Skeletal muscle tissue (tissue), 3 donors: ENCODE measurements at regions not wholly inside any gene's neighbourhood (a gene's known extent, or its start where the extent isn't known, plus 50 kb on each side); places are given as distances from the start of the nearest gene placed in this dataset.

Experiments
- H3K27ac ChIP-seq: one replicate; pipeline ENCODE4 v1.7.0; 2013; ENCODE audit warnings: mild to moderate bottlenecking, low read depth, low read length, inconsistent platforms
- H3K27me3 ChIP-seq, 3 donors: one replicate each; pipeline ENCODE4 v1.7.0; 2013; ENCODE audit warnings: low read length in 3 of 3; ENCODE audit not compliant: control insufficient read depth in 3 of 3, insufficient read depth in 3 of 3
- H3K36me3 ChIP-seq, 3 donors: one replicate each; pipeline ENCODE4 v1.7.0; 2013; ENCODE audit warnings: low read length in 3 of 3; ENCODE audit not compliant: control insufficient read depth in 3 of 3, insufficient read depth in 3 of 3
- H3K4me1 ChIP-seq, 3 donors: one replicate each; pipeline ENCODE4 v1.7.0; 2013; ENCODE audit warnings: low read length in 3 of 3, mild to moderate bottlenecking in 3 of 3; ENCODE audit not compliant: control insufficient read depth in 3 of 3, insufficient read depth in 3 of 3
- H3K4me3 ChIP-seq, 3 donors: one replicate each; pipeline ENCODE4 v1.7.0; 2013; ENCODE audit warnings: low read length in 3 of 3
- H3K9ac ChIP-seq, 3 donors: one replicate each; pipeline ENCODE4 v1.7.0; 2013; ENCODE audit warnings: low read length in 3 of 3, mild to moderate bottlenecking in 3 of 3, moderate library complexity in 2 of 3, low read depth in 1 of 3
- H3K9me3 ChIP-seq, 3 donors: one replicate each; pipeline ENCODE4 v1.7.0; 2013; ENCODE audit warnings: low read length in 3 of 3; ENCODE audit not compliant: control insufficient read depth in 3 of 3
- donor health status: Osteomylitis.

GRCh38 chr2:48856144-48856543 lies 100.6 kb upstream of the LHCGR start:
- Histone ChIP-seq H3K9me3 (no peaks in the 10 kb centered on the region), H3K4me1 (no peaks in the 10 kb centered on the region), H3K36me3 (no peaks in the 10 kb centered on the region), H3K27ac (no peak overlapping the region), H3K9ac (no peak overlapping the region), H3K4me3 (no peak overlapping the region), H3K27me3 (no peaks in the 10 kb centered on the region)

GRCh38 chr2:48855142-48855541 lies 99.6 kb upstream of the LHCGR start:
- Histone ChIP-seq H3K9me3 (no peaks in the 10 kb centered on the region), H3K9ac (no peak overlapping the region), H3K4me1 (no peaks in the 10 kb centered on the region), H3K27me3 (no peaks in the 10 kb centered on the region), H3K27ac (no peak overlapping the region), H3K4me3 (no peak overlapping the region), H3K36me3 (no peaks in the 10 kb centered on the region)

- H3K4me1 ChIP-seq = no peaks in the 10 kb centered on the region
- H3K27me3 ChIP-seq = no peaks in the 10 kb centered on the region
- H3K9ac ChIP-seq = no peak overlapping the region
- H3K36me3 ChIP-seq = no peaks in the 10 kb centered on the region
- H3K9me3 ChIP-seq = no peaks in the 10 kb centered on the region
- no peak overlapping the region for H3K4me3 ChIP-seq
- no peak overlapping the region for H3K27ac ChIP-seq
These were observed 99.2 kb upstream of the LHCGR start for GRCh38 chr2:48854681-48855080.

GRCh38 chr2:48852938-48853337 lies 97.4 kb upstream of the LHCGR start:
- Histone ChIP-seq H3K9ac (no peak overlapping the region), H3K4me3 (no peak overlapping the region), H3K9me3 (no peaks in the 10 kb centered on the region), H3K27ac (no peak overlapping the region), H3K4me1 (no peaks in the 10 kb centered on the region), H3K27me3 (no peaks in the 10 kb centered on the region), H3K36me3 (no peaks in the 10 kb centered on the region)

GRCh38 chr2:48851161-48851560 lies 95.6 kb upstream of the LHCGR start:
- H3K9me3 ChIP-seq = no peaks in the 10 kb centered on the region
- H3K9ac ChIP-seq = no peak overlapping the region
- H3K4me1 ChIP-seq = no peaks in the 10 kb centered on the region
- H3K36me3 ChIP-seq = no peaks in the 10 kb centered on the region
- no peak overlapping the region for H3K27ac ChIP-seq
- no peak overlapping the region for H3K4me3 ChIP-seq
- H3K27me3 ChIP-seq = no peaks in the 10 kb centered on the region

- Histone ChIP-seq H3K4me1 (no peaks in the 10 kb centered on the region), H3K27ac (no peak overlapping the region), H3K9ac (no peak overlapping the region), H3K27me3 (no peaks in the 10 kb centered on the region), H3K36me3 (no peaks in the 10 kb centered on the region), H3K9me3 (no peaks in the 10 kb centered on the region), H3K4me3 (no peak overlapping the region)
These were observed 94.2 kb upstream of the LHCGR start for GRCh38 chr2:48849770-48850169.

- Histone ChIP-seq H3K4me3 (no peak overlapping the region), H3K27me3 (no peaks in the 10 kb centered on the region), H3K4me1 (no peaks in the 10 kb centered on the region), H3K9me3 (no peaks in the 10 kb centered on the region), H3K27ac (no peak overlapping the region), H3K36me3 (no peaks in the 10 kb centered on the region), H3K9ac (no peak overlapping the region)
These were observed 90.2 kb upstream of the LHCGR start for GRCh38 chr2:48845684-48846083.

- H3K9ac ChIP-seq = no peak overlapping the region
These were observed 89.1 kb upstream of the LHCGR start for GRCh38 chr2:48844417-48845155.

GRCh38 chr2:48841126-48841525 lies 85.6 kb upstream of the LHCGR start:
- H3K9ac ChIP-seq = no peak overlapping the region

More at GRCh38 chr2:48844417-48845155, 89.1 kb upstream of the LHCGR start:
- H3K4me3 ChIP-seq = no peak overlapping the region
- no peaks in the 10 kb centered on the region for H3K36me3 ChIP-seq
- H3K27ac ChIP-seq = no peak overlapping the region
- H3K4me1 ChIP-seq = no peaks in the 10 kb centered on the region
- no peaks in the 10 kb centered on the region for H3K9me3 ChIP-seq
- no peaks in the 10 kb centered on the region for H3K27me3 ChIP-seq

GRCh38 chr2:48838029-48838428 lies 82.5 kb upstream of the LHCGR start:
- H3K36me3 ChIP-seq = no peaks in the 10 kb centered on the region
- H3K4me3 ChIP-seq = no peak overlapping the region

More at GRCh38 chr2:48841126-48841525, 85.6 kb upstream of the LHCGR start:
- Histone ChIP-seq H3K4me1 (no peaks in the 10 kb centered on the region), H3K27ac (no peak overlapping the region), H3K9me3 (no peaks in the 10 kb centered on the region), H3K36me3 (no peaks in the 10 kb centered on the region), H3K27me3 (no peaks in the 10 kb centered on the region), H3K4me3 (no peak overlapping the region)

More at GRCh38 chr2:48838029-48838428, 82.5 kb upstream of the LHCGR start:
- Histone ChIP-seq H3K27ac (no peak overlapping the region), H3K4me1 (no peaks in the 10 kb centered on the region), H3K9me3 (no peaks in the 10 kb centered on the region), H3K9ac (no peak overlapping the region), H3K27me3 (no peaks in the 10 kb centered on the region)
